Keratinocyte (primary cell): ENCODE measurements at regions not wholly inside any gene's neighbourhood (a gene's known extent, or its start where the extent isn't known, plus 50 kb on each side); places are given as distances from the start of the nearest gene placed in this dataset.

ENCODE experiments used
- CTCF ChIP-seq, 3 experiments: IDR thresholded peaks in 1 of 3; conservative IDR thresholded peaks in 1 of 3; optimal IDR thresholded peaks in 1 of 3; 2 replicates in 2 of 3; 3 replicates in 1 of 3; pipeline versions ENCODE3 to v1.5.1; 2011; ENCODE audit warnings: low read length in 3 of 3, mild to moderate bottlenecking in 3 of 3, moderate library complexity in 2 of 3, control low read depth in 1 of 3, inconsistent platforms in 1 of 3; ENCODE audit not compliant: insufficient read depth in 2 of 3; ENCODE audit errors: extremely low read depth in 1 of 3
- EZH2 ChIP-seq: IDR thresholded peaks from one replicate; pipeline ENCODE4 v1.6.1; 2012; ENCODE audit warnings: inconsistent platforms, mild to moderate bottlenecking, low read length, moderate library complexity

DNA sequence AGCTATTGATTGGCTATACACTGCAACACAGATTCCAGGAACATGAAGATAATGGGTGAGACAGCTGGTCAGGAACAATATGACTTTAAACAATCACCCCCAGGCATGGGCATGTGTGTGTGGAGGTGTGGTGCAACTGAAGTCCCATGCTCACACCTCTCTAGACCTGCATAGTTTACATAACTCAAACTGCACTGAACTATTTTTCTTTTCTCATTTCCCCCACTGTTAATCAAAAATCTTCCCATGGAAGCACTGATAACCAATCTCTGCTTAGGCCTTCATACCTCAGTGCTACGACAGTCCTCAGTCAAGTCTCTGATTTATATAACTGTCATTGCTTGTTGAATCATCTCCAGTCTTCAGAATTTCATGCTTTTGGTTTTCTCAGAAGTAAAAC, 600.2 kb downstream of the NTRK3 start:
- TF ChIP-seq CTCF (optimal IDR thresholded peaks at IDR 0.05 in 1 of 3, IDR thresholded peaks at IDR 0.05 in 1 of 3, conservative IDR thresholded peaks at IDR 0.05 in 1 of 3; ENCODE audit: extremely low read depth in 1 of 3, insufficient read depth in 2 of 3, low read length in 3 of 3): no peak
- no peak for TF ChIP-seq EZH2
